SK-N-SH (cell line): ENCODE measurements at regions not wholly inside any gene's neighbourhood (a gene's known extent, or its start where the extent isn't known, plus 50 kb on each side); places are given as distances from the start of the nearest gene placed in this dataset.

Source experiments
- CTCF ChIA-PET: fragments of 300-600, 350-600 bp; formaldehyde crosslinking; extraction: SDS; loops from one replicate; lab custom pipeline; 2021; lab: Yijun Ruan, JAX
- POLR2A ChIA-PET: fragments of 350-600 bp; sonication (Branson Sonifier 250); formaldehyde crosslinking; extraction: SDS; loops from one replicate; lab custom pipeline; 2020; ENCODE audit warnings: antibody characterized with exemption, inconsistent platforms; lab: Yijun Ruan, JAX
- DNase-seq: peaks from one replicate; pipeline ENCODE4 v3.0.0; 2012
- H2AFZ ChIP-seq: fragments of 200-600 bp; sonication (generic); 2 replicates; pipeline ENCODE4 v1.8.1; 2016; ENCODE audit warnings: antibody characterized with exemption, mild to moderate bottlenecking, low read depth
- H3F3A ChIP-seq: fragments of 200-600 bp; sonication (generic); replicated peaks from 2 replicates; pipeline ENCODE3; 2016; ENCODE audit warnings: antibody characterized with exemption, mild to moderate bottlenecking; ENCODE audit not compliant: insufficient read depth
- H3K27ac ChIP-seq, 2 experiments: fragments of 200-500 bp in 1 of 2; fragments of 200-600 bp in 1 of 2; sonication (Bioruptor generic) in 1 of 2; sonication (generic), shearing (Covaris generic) in 1 of 2; 2 replicates each; pipeline versions ENCODE4 v1.5.1 to v1.6.1; 2014 to 2016; ENCODE audit warnings: low read depth in 2 of 2, inconsistent platforms in 1 of 2, low read length in 1 of 2, mild to moderate bottlenecking in 1 of 2, mixed read lengths in 1 of 2
- H3K27me3 ChIP-seq: fragments of 200-600 bp; sonication (generic), shearing (Covaris generic); 2 replicates; pipeline ENCODE4 v1.6.1; 2016; ENCODE audit warnings: mixed run types; ENCODE audit not compliant: insufficient read depth
- H3K36me3 ChIP-seq, 2 experiments: fragments of 200-500 bp in 1 of 2; fragments of 200-600 bp in 1 of 2; sonication (Bioruptor generic) in 1 of 2; sonication (generic) in 1 of 2; replicated peaks in 1 of 2; 2 replicates each; pipeline versions ENCODE3 to v1.5.1; 2014 to 2016; ENCODE audit warnings: low read length in 1 of 2, mild to moderate bottlenecking in 1 of 2; ENCODE audit not compliant: insufficient read depth in 2 of 2, control insufficient read depth in 1 of 2
- H3K4me1 ChIP-seq, 2 experiments: fragments of 200-500 bp in 1 of 2; fragments of 200-600 bp in 1 of 2; sonication (Bioruptor generic) in 1 of 2; sonication (generic), shearing (Covaris generic) in 1 of 2; 2 replicates each; pipeline versions ENCODE4 v1.5.1 to v1.6.1; 2014 to 2016; ENCODE audit warnings: low read depth in 1 of 2, low read length in 1 of 2, mixed run types in 1 of 2; ENCODE audit not compliant: insufficient read depth in 2 of 2, control insufficient read depth in 1 of 2
- H3K4me2 ChIP-seq: fragments of 200-600 bp; sonication (generic), shearing (Covaris generic); 2 replicates; pipeline ENCODE4 v1.6.1; 2017; ENCODE audit warnings: mixed run types
- H3K4me3 ChIP-seq, 2 experiments: fragments of 200-500 bp in 1 of 2; fragments of 200-600 bp in 1 of 2; sonication (Bioruptor generic) in 1 of 2; sonication (generic), shearing (Covaris generic) in 1 of 2; 2 replicates each; pipeline versions ENCODE4 v1.5.1 to v1.8.1; 2014 to 2016; ENCODE audit warnings: low read depth in 2 of 2, inconsistent platforms in 1 of 2, low read length in 1 of 2, mild to moderate bottlenecking in 1 of 2, mixed read lengths in 1 of 2, moderate library complexity in 1 of 2
- H3K79me2 ChIP-seq: fragments of 200-600 bp; sonication (generic); 2 replicates; pipeline ENCODE4 v1.8.1; 2017; ENCODE audit warnings: mild to moderate bottlenecking; ENCODE audit not compliant: insufficient read depth
- H3K9ac ChIP-seq: fragments of 200-600 bp; sonication (generic); 2 replicates; pipeline ENCODE4 v1.6.1; 2017; ENCODE audit warnings: mixed run types
- H3K9me2 ChIP-seq: fragments of 200-600 bp; sonication (generic); 2 replicates; pipeline ENCODE4 v1.6.1; 2017; ENCODE audit warnings: mixed run types
- H3K9me3 ChIP-seq: fragments of 200-600 bp; sonication (generic); 2 replicates; pipeline ENCODE4 v1.6.1; 2017; ENCODE audit warnings: mixed run types, mild to moderate bottlenecking, moderate library complexity
- H4K20me1 ChIP-seq: fragments of 200-600 bp; sonication (generic); 2 replicates; pipeline ENCODE4 v1.6.1; 2017; ENCODE audit warnings: mild to moderate bottlenecking, mixed run types; ENCODE audit not compliant: insufficient read depth
- CHD2 ChIP-seq: fragments of 150-350 bp; IDR thresholded peaks from 2 replicates; pipeline ENCODE4 v1.6.1; 2018; ENCODE audit warnings: low read length; ENCODE audit not compliant: partially characterized antibody
- ELF1 ChIP-seq: IDR thresholded peaks from 2 replicates; pipeline ENCODE4 v1.4.0; 2012
- EP300 ChIP-seq, 2 experiments: IDR thresholded peaks; 2 replicates each; pipeline versions ENCODE4 v1.4.0 to v1.6.1; 2012; ENCODE audit warnings: borderline replicate concordance in 1 of 2, low read depth in 1 of 2, low read length in 1 of 2
- EZH2phosphoT487 ChIP-seq: fragments of 200-600 bp; sonication (generic); IDR thresholded peaks from 2 replicates; pipeline ENCODE4 v1.6.1; 2017; ENCODE audit warnings: low read depth, mixed run types, mild to moderate bottlenecking, antibody characterized with exemption, moderate library complexity, borderline replicate concordance
- FOSL2 ChIP-seq: IDR thresholded peaks from 2 replicates; pipeline ENCODE4 v1.4.0; 2012; ENCODE audit warnings: low read depth, mild to moderate bottlenecking, moderate library complexity, borderline replicate concordance
- FOXM1 ChIP-seq: IDR thresholded peaks from 2 replicates; pipeline ENCODE4 v1.4.0; 2012; ENCODE audit warnings: low read depth, mild to moderate bottlenecking
- GABPA ChIP-seq: IDR thresholded peaks from 2 replicates; pipeline ENCODE4 v1.4.0; 2012; ENCODE audit warnings: low read depth, mild to moderate bottlenecking
- GATA2 ChIP-seq: sonication (generic); formaldehyde crosslinking; IDR thresholded peaks from 2 replicates; pipeline ENCODE4 v1.5.0; 2020; ENCODE audit warnings: mild to moderate bottlenecking, missing genetic modification reagents
- JUND ChIP-seq: IDR thresholded peaks from 2 replicates; pipeline ENCODE4 v1.4.0; 2012
- MXI1 ChIP-seq: IDR thresholded peaks from 2 replicates; pipeline ENCODE4 v1.6.1; 2012; ENCODE audit warnings: mild to moderate bottlenecking, low read depth, low read length, improper control_type of control experiment
- NRF1 ChIP-seq: IDR thresholded peaks from 2 replicates; pipeline ENCODE4 v1.6.1; 2012; ENCODE audit warnings: low read depth, mild to moderate bottlenecking, low read length
- RXRA ChIP-seq: IDR thresholded peaks from 2 replicates; pipeline ENCODE4 v1.4.0; 2012; ENCODE audit warnings: low read depth, mild to moderate bottlenecking, borderline replicate concordance
- TAF1 ChIP-seq: IDR thresholded peaks from 2 replicates; pipeline ENCODE4 v1.6.1; 2012; ENCODE audit warnings: low read depth, mild to moderate bottlenecking, low read length, moderate library complexity, borderline replicate concordance
- TCF12 ChIP-seq: IDR thresholded peaks from 2 replicates; pipeline ENCODE4 v1.4.0; 2012
- TEAD4 ChIP-seq: IDR thresholded peaks from 2 replicates; pipeline ENCODE4 v1.4.0; 2012; ENCODE audit warnings: mild to moderate bottlenecking, borderline replicate concordance; ENCODE audit not compliant: insufficient read depth
- USF1 ChIP-seq: IDR thresholded peaks from 2 replicates; pipeline ENCODE4 v1.4.0; 2012; ENCODE audit warnings: low read depth, borderline replicate concordance
- WGBS: methylation state at CpG from one replicate; pipeline ENCODE4 v1.1.6; 2017; ENCODE audit warnings: low lambda C conversion rate; 5-methylcytosine and 5-hydroxymethylcytosine counted together
- TF ChIP-seq, protein P1 (sequence below): fragments of 200-600 bp; sonication (generic); IDR thresholded peaks from 2 replicates; pipeline ENCODE4 v1.6.1; 2017; ENCODE audit warnings: antibody characterized with exemption, mild to moderate bottlenecking, moderate library complexity
- TF ChIP-seq, protein P2 (sequence below): IDR thresholded peaks from 2 replicates; pipeline ENCODE4 v1.6.1; 2012; ENCODE audit warnings: mild to moderate bottlenecking, low read depth, low read length, moderate library complexity
- TF ChIP-seq, protein P3 (sequence below): IDR thresholded peaks from 2 replicates; pipeline ENCODE4 v1.4.0; 2012; ENCODE audit warnings: low read depth, borderline replicate concordance

DNA sequence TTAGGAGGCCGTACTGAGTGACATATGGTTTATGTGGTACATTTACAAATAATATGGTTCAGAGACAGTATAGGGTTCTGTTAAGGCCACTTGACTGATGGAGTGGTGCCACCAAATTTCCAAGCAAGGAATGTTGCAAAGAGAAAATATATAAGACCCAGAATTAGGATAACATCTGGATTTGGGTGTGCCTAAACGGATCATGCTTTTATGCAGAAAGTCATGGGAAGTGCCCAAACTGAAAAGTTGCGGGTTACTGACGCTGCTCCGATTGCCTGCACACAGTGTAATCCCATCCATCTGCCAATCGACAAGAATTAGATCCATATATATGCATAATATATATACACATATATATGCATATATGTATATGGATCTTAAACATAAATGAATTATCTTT, 138.4 kb upstream of the DCN start (continued):
- TF ChIP-seq, protein P1, sequence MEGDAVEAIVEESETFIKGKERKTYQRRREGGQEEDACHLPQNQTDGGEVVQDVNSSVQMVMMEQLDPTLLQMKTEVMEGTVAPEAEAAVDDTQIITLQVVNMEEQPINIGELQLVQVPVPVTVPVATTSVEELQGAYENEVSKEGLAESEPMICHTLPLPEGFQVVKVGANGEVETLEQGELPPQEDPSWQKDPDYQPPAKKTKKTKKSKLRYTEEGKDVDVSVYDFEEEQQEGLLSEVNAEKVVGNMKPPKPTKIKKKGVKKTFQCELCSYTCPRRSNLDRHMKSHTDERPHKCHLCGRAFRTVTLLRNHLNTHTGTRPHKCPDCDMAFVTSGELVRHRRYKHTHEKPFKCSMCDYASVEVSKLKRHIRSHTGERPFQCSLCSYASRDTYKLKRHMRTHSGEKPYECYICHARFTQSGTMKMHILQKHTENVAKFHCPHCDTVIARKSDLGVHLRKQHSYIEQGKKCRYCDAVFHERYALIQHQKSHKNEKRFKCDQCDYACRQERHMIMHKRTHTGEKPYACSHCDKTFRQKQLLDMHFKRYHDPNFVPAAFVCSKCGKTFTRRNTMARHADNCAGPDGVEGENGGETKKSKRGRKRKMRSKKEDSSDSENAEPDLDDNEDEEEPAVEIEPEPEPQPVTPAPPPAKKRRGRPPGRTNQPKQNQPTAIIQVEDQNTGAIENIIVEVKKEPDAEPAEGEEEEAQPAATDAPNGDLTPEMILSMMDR = no peak

DNA sequence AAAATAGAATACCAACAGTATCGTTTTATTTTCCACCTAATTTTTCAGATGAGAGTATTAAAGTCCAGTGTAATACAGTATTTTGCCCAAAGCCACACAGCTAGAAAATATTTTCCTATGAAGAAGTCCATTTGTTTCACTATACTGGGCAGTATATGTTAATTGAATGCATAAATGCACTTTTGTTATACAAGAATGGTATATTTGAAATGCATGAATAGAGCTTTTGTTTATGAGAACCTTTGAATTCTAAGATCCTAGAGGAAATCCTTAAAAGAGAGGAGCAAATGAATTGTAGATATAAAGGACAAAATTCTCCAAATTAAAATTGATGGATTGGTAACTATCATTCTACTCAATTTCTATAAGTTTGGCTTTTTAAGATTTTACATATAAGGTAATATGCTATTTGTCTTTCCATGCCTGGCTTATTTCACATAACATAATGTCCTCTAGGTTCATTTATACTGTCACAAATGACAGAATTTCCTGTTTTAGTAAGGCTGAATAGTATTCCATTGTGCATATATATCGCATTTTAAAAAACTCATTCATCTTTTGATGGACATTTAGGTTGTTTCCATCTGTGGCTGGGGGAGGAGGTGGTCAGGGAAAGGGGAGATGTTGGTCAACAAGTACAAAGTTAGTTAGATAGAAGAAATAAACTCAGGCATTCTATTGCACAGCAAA, 136.6 kb upstream of the DCN start:
- no peaks in the 10 kb centered on the region for H3K79me2 ChIP-seq
- ChIA-PET CTCF (interaction anchor here (1.3 kb wide), 1 partner anchor 142 kb away, joined by 3 read pairs; no protein-coding TSS in a partner anchor), POLR2A (no interaction called here)
- H3K4me2 ChIP-seq = no peak overlapping the region
- no peak overlapping the region for H3K4me3 ChIP-seq
- H3K27ac ChIP-seq = no peak overlapping the region; a peak in 1 of 4 replicates
- no peak for DNase-seq
- H2AFZ ChIP-seq = no peak overlapping the region
- H3K9me2 ChIP-seq = no peaks in the 10 kb centered on the region
- H3K9ac ChIP-seq = no peak overlapping the region
- H4K20me1 ChIP-seq = no peaks in the 10 kb centered on the region
- whole genome bisulfite sequencing = 79% methylated on average over 2 of the region's 2 CpGs
- no peaks in the 10 kb centered on the region for H3K9me3 ChIP-seq
- no peaks in the 10 kb centered on the region for H3K27me3 ChIP-seq
- H3K4me1 ChIP-seq = no peaks in the 10 kb centered on the region; a peak in 1 of 4 replicates
- H3F3A ChIP-seq = no peaks in the 10 kb centered on the region
- no peaks in the 10 kb centered on the region for H3K36me3 ChIP-seq
- TF ChIP-seq ELF1 (no peak), NRF1 (no peak), JUND (no peak), TEAD4 (no peak), FOSL2 (no peak), CHD2 (no peak), EZH2phosphoT487 (no peak), TAF1 (no peak), MXI1 (no peak), FOXM1 (no peak), GABPA (no peak), USF1 (no peak), RXRA (no peak), EP300 (IDR thresholded peaks at IDR 0.05; ENCODE audit: borderline replicate concordance in 1 of 2, low read depth in 1 of 2, low read length in 1 of 2) (no peak), GATA2 (CRISPR knock-in tag) (no peak), TCF12 (no peak)
- TF ChIP-seq, protein P2, sequence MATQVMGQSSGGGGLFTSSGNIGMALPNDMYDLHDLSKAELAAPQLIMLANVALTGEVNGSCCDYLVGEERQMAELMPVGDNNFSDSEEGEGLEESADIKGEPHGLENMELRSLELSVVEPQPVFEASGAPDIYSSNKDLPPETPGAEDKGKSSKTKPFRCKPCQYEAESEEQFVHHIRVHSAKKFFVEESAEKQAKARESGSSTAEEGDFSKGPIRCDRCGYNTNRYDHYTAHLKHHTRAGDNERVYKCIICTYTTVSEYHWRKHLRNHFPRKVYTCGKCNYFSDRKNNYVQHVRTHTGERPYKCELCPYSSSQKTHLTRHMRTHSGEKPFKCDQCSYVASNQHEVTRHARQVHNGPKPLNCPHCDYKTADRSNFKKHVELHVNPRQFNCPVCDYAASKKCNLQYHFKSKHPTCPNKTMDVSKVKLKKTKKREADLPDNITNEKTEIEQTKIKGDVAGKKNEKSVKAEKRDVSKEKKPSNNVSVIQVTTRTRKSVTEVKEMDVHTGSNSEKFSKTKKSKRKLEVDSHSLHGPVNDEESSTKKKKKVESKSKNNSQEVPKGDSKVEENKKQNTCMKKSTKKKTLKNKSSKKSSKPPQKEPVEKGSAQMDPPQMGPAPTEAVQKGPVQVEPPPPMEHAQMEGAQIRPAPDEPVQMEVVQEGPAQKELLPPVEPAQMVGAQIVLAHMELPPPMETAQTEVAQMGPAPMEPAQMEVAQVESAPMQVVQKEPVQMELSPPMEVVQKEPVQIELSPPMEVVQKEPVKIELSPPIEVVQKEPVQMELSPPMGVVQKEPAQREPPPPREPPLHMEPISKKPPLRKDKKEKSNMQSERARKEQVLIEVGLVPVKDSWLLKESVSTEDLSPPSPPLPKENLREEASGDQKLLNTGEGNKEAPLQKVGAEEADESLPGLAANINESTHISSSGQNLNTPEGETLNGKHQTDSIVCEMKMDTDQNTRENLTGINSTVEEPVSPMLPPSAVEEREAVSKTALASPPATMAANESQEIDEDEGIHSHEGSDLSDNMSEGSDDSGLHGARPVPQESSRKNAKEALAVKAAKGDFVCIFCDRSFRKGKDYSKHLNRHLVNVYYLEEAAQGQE = no peak
- TF ChIP-seq, protein P1 = no peak
- TF ChIP-seq, protein P3, sequence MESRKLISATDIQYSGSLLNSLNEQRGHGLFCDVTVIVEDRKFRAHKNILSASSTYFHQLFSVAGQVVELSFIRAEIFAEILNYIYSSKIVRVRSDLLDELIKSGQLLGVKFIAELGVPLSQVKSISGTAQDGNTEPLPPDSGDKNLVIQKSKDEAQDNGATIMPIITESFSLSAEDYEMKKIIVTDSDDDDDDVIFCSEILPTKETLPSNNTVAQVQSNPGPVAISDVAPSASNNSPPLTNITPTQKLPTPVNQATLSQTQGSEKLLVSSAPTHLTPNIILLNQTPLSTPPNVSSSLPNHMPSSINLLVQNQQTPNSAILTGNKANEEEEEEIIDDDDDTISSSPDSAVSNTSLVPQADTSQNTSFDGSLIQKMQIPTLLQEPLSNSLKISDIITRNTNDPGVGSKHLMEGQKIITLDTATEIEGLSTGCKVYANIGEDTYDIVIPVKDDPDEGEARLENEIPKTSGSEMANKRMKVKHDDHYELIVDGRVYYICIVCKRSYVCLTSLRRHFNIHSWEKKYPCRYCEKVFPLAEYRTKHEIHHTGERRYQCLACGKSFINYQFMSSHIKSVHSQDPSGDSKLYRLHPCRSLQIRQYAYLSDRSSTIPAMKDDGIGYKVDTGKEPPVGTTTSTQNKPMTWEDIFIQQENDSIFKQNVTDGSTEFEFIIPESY = no peak
